Cerebellar nuclear complex (tissue), 1 donor: ENCODE measurements at regions not wholly inside any gene's neighbourhood (a gene's known extent, or its start where the extent isn't known, plus 50 kb on each side); places are given as distances from the start of the nearest gene placed in this dataset.
"Not testable (repeated sequence)": the region's sequence is repeated elsewhere in the genome, so short reads cannot be mapped to it uniquely, and the experiment has no call there.

ENCODE experiments used
- DNase-seq, 2 experiments: peaks; one replicate each; lab custom pipeline; 2025; lab: John Stamatoyannopoulos, UW

GRCh38 chr15:54749461-54749860 is 447.3 kb downstream of the RSL24D1 start:
- DNase-seq: not testable (repeated sequence)

GRCh38 chr15:54722342-54722986 is 474.3 kb downstream of the RSL24D1 start:
- no peak for DNase-seq

GRCh38 chr15:54719325-54719724 is 477.4 kb downstream of the RSL24D1 start:
- DNase-seq: no peak

- no peak for DNase-seq
Measured at GRCh38 chr15:54707805-54708752, 488.7 kb downstream of the RSL24D1 start.

GRCh38 chr15:54687628-54688027 is 509.1 kb downstream of the RSL24D1 start:
- no peak for DNase-seq
